ENCODE measurements at regions not wholly inside any gene's neighbourhood (a gene's known extent, or its start where the extent isn't known, plus 50 kb on each side); places are given as distances from the start of the nearest gene placed in this dataset.

DNA sequence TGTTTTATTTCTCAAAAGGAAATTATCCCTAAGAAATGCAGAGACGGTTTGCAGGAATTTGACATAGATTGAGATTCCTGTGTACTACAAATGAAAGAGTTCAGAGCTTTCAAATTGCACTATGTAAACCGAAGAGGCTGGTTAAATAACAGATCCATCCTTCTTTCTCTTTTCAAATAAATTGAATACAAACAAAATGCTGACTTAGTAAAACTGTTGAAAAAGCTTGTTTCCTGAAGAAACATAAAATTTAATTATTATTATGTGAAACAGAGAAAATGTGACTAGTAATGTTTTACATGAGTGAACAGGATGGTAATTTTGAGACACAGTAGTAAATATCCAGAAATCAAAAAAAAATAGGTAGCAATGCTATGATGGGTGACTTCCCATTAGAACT, 441.2 kb downstream of the LRRIQ3 start:
- H3K4me1 ChIP-seq (ENCODE audit: control insufficient read depth in 2 of 2, insufficient read depth in 2 of 2, low read length in 2 of 2): no peaks in the 10 kb centered on the region
- no peaks in the 10 kb centered on the region for H3K27me3 ChIP-seq (ENCODE audit: control insufficient read depth in 2 of 2, insufficient read depth in 2 of 2, low read length in 2 of 2)
- H3K9ac ChIP-seq (ENCODE audit: low read depth in 1 of 2, low read length in 2 of 2): no peak overlapping the region
- H3K4me3 ChIP-seq (ENCODE audit: low read length in 2 of 2): no peak overlapping the region
- H3K36me3 ChIP-seq (ENCODE audit: control insufficient read depth in 2 of 2, insufficient read depth in 2 of 2, low read length in 2 of 2): no peaks in the 10 kb centered on the region
- no peaks in the 10 kb centered on the region for H3K9me3 ChIP-seq (ENCODE audit: control insufficient read depth in 2 of 2, low read length in 2 of 2)
- no peak overlapping the region for H3K27ac ChIP-seq (ENCODE audit: low read depth in 2 of 2, low read length in 2 of 2)

DNA sequence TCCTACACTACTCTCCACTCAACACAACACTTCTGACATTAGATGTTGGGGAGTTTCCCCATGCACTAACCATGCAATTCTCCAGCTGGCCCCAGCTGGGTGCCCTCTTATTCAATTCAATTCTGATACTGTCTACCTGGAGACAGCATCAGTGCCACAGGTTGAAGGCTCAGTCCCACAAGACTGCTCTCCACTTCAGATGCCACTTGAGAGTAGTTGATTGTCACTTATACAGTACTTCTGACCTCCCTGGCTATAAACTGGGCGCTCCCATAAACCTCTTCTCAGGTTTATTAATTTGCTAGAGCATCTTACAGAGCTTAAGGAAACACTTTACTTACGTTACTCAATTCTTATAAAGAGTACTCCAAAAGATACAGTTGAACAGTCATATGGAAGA, 442.3 kb downstream of the LRRIQ3 start:
- Histone ChIP-seq H3K36me3 (ENCODE audit: control insufficient read depth in 2 of 2, insufficient read depth in 2 of 2, low read length in 2 of 2) (no peaks in the 10 kb centered on the region), H3K9ac (ENCODE audit: low read depth in 1 of 2, low read length in 2 of 2) (no peak overlapping the region), H3K4me3 (ENCODE audit: low read length in 2 of 2) (no peak overlapping the region), H3K9me3 (ENCODE audit: control insufficient read depth in 2 of 2, low read length in 2 of 2) (no peaks in the 10 kb centered on the region), H3K27ac (ENCODE audit: low read depth in 2 of 2, low read length in 2 of 2) (no peak overlapping the region), H3K27me3 (ENCODE audit: control insufficient read depth in 2 of 2, insufficient read depth in 2 of 2, low read length in 2 of 2) (no peaks in the 10 kb centered on the region), H3K4me1 (ENCODE audit: control insufficient read depth in 2 of 2, insufficient read depth in 2 of 2, low read length in 2 of 2) (no peaks in the 10 kb centered on the region)

DNA sequence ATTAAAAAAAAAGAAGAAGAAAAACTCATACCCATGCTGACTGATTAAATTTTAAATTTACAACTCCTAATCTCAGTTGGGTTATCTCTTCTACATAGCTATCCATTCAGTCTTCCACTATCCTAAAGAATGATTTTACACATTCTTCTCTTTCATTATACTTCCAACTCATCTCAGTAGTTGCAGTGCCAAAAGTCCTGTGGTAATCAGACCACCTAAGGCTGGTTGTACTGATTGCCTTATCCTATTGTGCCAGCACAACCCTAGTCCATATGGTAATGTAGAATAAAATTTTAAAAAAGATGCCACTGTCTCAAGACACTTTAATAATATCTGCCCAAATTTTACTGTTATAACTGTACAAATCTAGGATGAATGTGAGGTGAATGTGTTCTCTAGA, 448.0 kb downstream of the LRRIQ3 start:
- Histone ChIP-seq H3K27ac (ENCODE audit: low read depth in 2 of 2, low read length in 2 of 2) (no peak overlapping the region), H3K4me1 (ENCODE audit: control insufficient read depth in 2 of 2, insufficient read depth in 2 of 2, low read length in 2 of 2) (no peaks in the 10 kb centered on the region)

DNA sequence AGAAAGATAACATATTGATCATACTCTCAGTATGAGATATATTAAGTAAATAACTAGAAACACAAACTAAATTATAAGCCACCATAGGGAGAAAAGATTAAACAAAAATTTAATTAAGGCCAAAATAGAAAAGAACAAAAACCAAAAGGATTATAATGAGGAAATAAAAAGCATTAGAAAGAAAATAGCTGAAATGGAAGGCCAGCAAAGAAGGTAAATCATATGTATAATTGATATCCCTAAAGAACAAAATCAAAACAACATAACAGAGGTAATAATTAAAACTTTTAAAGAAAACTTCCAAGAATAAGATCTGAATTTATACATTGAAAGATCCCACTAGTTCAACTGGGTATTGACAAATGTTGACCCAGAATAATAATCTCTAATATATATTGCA, 453.0 kb downstream of the LRRIQ3 start:
- Histone ChIP-seq H3K4me3 (ENCODE audit: low read length in 2 of 2) (no peak overlapping the region), H3K9me3 (ENCODE audit: control insufficient read depth in 2 of 2, low read length in 2 of 2) (peaks cover 0 to 2% of the 10 kb centered on the region in 2 donors), H3K36me3 (ENCODE audit: control insufficient read depth in 2 of 2, insufficient read depth in 2 of 2, low read length in 2 of 2) (no peaks in the 10 kb centered on the region), H3K27ac (ENCODE audit: low read depth in 2 of 2, low read length in 2 of 2) (no peak overlapping the region), H3K4me1 (ENCODE audit: control insufficient read depth in 2 of 2, insufficient read depth in 2 of 2, low read length in 2 of 2) (no peaks in the 10 kb centered on the region), H3K9ac (ENCODE audit: low read depth in 1 of 2, low read length in 2 of 2) (no peak overlapping the region), H3K27me3 (ENCODE audit: control insufficient read depth in 2 of 2, insufficient read depth in 2 of 2, low read length in 2 of 2) (no peaks in the 10 kb centered on the region)

More for the DNA sequence above, 448.0 kb downstream of the LRRIQ3 start:
- Histone ChIP-seq H3K9ac (ENCODE audit: low read depth in 1 of 2, low read length in 2 of 2) (no peak overlapping the region), H3K9me3 (ENCODE audit: control insufficient read depth in 2 of 2, low read length in 2 of 2) (peaks cover 0 to 2% of the 10 kb centered on the region in 2 donors), H3K4me3 (ENCODE audit: low read length in 2 of 2) (no peak overlapping the region), H3K36me3 (ENCODE audit: control insufficient read depth in 2 of 2, insufficient read depth in 2 of 2, low read length in 2 of 2) (no peaks in the 10 kb centered on the region), H3K27me3 (ENCODE audit: control insufficient read depth in 2 of 2, insufficient read depth in 2 of 2, low read length in 2 of 2) (no peaks in the 10 kb centered on the region)

DNA sequence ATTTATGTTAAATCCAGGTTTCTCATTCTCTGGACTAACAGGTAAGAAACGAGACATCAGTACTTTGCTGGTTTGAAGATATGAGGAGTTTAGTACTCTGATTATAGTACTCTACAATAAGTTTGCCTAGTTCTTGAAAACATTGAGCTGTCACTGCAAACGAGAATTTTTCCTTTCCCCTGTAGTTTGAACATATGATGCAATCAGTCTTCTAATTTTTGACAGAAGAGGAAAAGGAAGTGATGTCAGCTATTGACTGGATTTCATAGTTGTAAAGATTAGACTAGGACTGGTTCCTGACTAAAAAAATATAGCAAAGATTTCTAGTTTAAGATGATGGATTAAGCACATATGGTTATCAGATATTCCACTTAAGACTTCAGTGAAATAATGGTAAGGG, 461.9 kb downstream of the LRRIQ3 start:
- no peaks in the 10 kb centered on the region for H3K4me1 ChIP-seq (ENCODE audit: control insufficient read depth in 2 of 2, insufficient read depth in 2 of 2, low read length in 2 of 2)
- no peak overlapping the region for H3K4me3 ChIP-seq (ENCODE audit: low read length in 2 of 2)
- H3K27me3 ChIP-seq (ENCODE audit: control insufficient read depth in 2 of 2, insufficient read depth in 2 of 2, low read length in 2 of 2): no peaks in the 10 kb centered on the region
- H3K27ac ChIP-seq (ENCODE audit: low read depth in 2 of 2, low read length in 2 of 2): no peak overlapping the region
- H3K9ac ChIP-seq (ENCODE audit: low read depth in 1 of 2, low read length in 2 of 2): no peak overlapping the region
- no peaks in the 10 kb centered on the region for H3K9me3 ChIP-seq (ENCODE audit: control insufficient read depth in 2 of 2, low read length in 2 of 2)
- H3K36me3 ChIP-seq (ENCODE audit: control insufficient read depth in 2 of 2, insufficient read depth in 2 of 2, low read length in 2 of 2): no peaks in the 10 kb centered on the region

DNA sequence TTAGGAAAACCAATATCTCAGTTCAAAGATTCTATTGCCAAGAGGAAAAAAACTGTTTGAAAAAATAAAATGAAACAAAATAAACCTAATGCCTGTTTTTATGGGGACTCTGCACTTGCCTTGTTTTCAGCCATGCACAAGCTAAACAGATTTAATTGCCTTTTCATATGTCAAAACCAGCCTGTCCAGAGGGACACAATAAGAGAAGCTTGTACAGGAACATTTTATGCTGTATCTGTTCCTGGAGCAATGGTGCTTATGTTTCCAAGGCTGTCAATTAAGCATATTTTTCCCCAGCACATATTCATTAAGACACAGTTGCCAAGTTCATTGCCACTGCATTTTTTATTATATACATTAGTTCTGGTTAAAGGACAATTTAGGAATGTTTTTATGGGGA, 470.9 kb downstream of the LRRIQ3 start:
- H3K9ac ChIP-seq (ENCODE audit: low read depth in 1 of 2, low read length in 2 of 2): no peak overlapping the region
- H3K36me3 ChIP-seq (ENCODE audit: control insufficient read depth in 2 of 2, insufficient read depth in 2 of 2, low read length in 2 of 2): no peaks in the 10 kb centered on the region
- no peak overlapping the region for H3K4me3 ChIP-seq (ENCODE audit: low read length in 2 of 2)
- no peaks in the 10 kb centered on the region for H3K27me3 ChIP-seq (ENCODE audit: control insufficient read depth in 2 of 2, insufficient read depth in 2 of 2, low read length in 2 of 2)
- H3K4me1 ChIP-seq (ENCODE audit: control insufficient read depth in 2 of 2, insufficient read depth in 2 of 2, low read length in 2 of 2): peaks cover 0 to 3% of the 10 kb centered on the region in 2 donors
- H3K27ac ChIP-seq (ENCODE audit: low read depth in 2 of 2, low read length in 2 of 2): no peak overlapping the region
- no peaks in the 10 kb centered on the region for H3K9me3 ChIP-seq (ENCODE audit: control insufficient read depth in 2 of 2, low read length in 2 of 2)

DNA sequence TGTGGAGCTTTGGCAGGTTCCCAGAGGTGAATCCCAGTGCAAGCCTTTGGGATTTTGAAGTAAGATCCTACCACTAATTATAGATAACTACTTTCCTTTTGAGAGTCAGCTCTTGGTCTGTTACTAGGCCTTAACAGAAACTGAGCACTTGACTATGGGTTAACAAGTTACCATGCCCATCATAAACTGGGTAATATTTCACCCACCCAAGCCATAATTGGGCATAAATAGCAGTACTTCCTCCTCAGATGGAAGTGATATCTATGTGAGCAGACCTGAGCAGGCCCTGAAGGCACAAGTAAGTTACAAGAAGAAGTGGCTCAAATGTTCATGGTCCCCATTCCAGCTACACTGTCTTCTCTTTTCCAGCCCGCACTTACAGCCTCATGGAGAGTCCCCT, 475.9 kb downstream of the LRRIQ3 start:
- H3K9ac ChIP-seq (ENCODE audit: low read depth in 1 of 2, low read length in 2 of 2): no peak overlapping the region
- no peaks in the 10 kb centered on the region for H3K27me3 ChIP-seq (ENCODE audit: control insufficient read depth in 2 of 2, insufficient read depth in 2 of 2, low read length in 2 of 2)
- H3K4me1 ChIP-seq (ENCODE audit: control insufficient read depth in 2 of 2, insufficient read depth in 2 of 2, low read length in 2 of 2): peaks cover 0 to 3% of the 10 kb centered on the region in 2 donors
- no peak overlapping the region for H3K27ac ChIP-seq (ENCODE audit: low read depth in 2 of 2, low read length in 2 of 2)
- no peak overlapping the region for H3K4me3 ChIP-seq (ENCODE audit: low read length in 2 of 2)
- no peaks in the 10 kb centered on the region for H3K36me3 ChIP-seq (ENCODE audit: control insufficient read depth in 2 of 2, insufficient read depth in 2 of 2, low read length in 2 of 2)
- no peaks in the 10 kb centered on the region for H3K9me3 ChIP-seq (ENCODE audit: control insufficient read depth in 2 of 2, low read length in 2 of 2)

DNA sequence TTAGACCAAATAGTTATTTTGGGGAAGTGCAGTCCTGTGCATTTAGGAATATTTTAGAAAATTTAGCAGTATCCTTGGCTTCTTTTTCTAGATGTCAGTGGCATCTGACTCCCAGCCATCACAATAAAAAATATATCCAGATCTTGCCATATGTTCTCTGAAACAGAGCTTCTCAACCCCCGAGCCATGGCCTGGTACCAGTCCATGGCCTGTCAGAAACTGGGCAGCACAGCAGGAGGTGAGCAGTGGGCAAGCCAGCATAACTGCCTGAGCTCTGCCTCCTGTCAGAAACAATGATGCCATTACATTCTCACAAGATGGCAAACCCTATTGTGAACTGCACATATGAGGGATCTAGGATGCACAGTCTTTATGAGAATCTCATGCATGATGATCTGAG, 480.0 kb downstream of the LRRIQ3 start:
- Histone ChIP-seq H3K27ac (ENCODE audit: low read depth in 2 of 2, low read length in 2 of 2) (no peak overlapping the region), H3K4me3 (ENCODE audit: low read length in 2 of 2) (no peak overlapping the region), H3K9ac (ENCODE audit: low read depth in 1 of 2, low read length in 2 of 2) (no peak overlapping the region), H3K4me1 (ENCODE audit: control insufficient read depth in 2 of 2, insufficient read depth in 2 of 2, low read length in 2 of 2) (peaks cover 0 to 3% of the 10 kb centered on the region in 2 donors), H3K36me3 (ENCODE audit: control insufficient read depth in 2 of 2, insufficient read depth in 2 of 2, low read length in 2 of 2) (no peaks in the 10 kb centered on the region), H3K27me3 (ENCODE audit: control insufficient read depth in 2 of 2, insufficient read depth in 2 of 2, low read length in 2 of 2) (no peaks in the 10 kb centered on the region), H3K9me3 (ENCODE audit: control insufficient read depth in 2 of 2, low read length in 2 of 2) (no peaks in the 10 kb centered on the region)

DNA sequence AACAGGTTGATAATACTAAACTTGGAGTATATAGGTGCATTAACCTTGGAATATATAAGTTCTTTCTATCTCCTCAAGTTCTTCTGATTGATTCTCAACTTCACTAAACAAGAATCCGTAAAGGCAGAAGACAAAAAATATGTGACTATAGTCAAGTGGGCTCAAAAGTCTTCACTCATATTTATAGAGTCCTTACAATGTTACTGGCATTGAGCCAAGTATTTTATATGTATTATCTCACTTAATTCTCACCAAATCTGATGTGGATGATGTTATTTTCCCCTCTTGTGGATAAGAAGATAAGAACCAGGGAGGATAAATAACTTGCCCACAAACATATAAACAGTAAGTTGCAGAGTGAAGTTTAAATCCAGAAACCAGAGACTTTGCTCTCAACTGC, 486.9 kb downstream of the LRRIQ3 start:
- no peaks in the 10 kb centered on the region for H3K36me3 ChIP-seq (ENCODE audit: control insufficient read depth in 2 of 2, insufficient read depth in 2 of 2, low read length in 2 of 2)
- H3K27ac ChIP-seq (ENCODE audit: low read depth in 2 of 2, low read length in 2 of 2): no peak overlapping the region
- no peaks in the 10 kb centered on the region for H3K4me1 ChIP-seq (ENCODE audit: control insufficient read depth in 2 of 2, insufficient read depth in 2 of 2, low read length in 2 of 2)
- no peaks in the 10 kb centered on the region for H3K27me3 ChIP-seq (ENCODE audit: control insufficient read depth in 2 of 2, insufficient read depth in 2 of 2, low read length in 2 of 2)
- no peak overlapping the region for H3K9ac ChIP-seq (ENCODE audit: low read depth in 1 of 2, low read length in 2 of 2)
- no peaks in the 10 kb centered on the region for H3K9me3 ChIP-seq (ENCODE audit: control insufficient read depth in 2 of 2, low read length in 2 of 2)
- H3K4me3 ChIP-seq (ENCODE audit: low read length in 2 of 2): no peak overlapping the region

DNA sequence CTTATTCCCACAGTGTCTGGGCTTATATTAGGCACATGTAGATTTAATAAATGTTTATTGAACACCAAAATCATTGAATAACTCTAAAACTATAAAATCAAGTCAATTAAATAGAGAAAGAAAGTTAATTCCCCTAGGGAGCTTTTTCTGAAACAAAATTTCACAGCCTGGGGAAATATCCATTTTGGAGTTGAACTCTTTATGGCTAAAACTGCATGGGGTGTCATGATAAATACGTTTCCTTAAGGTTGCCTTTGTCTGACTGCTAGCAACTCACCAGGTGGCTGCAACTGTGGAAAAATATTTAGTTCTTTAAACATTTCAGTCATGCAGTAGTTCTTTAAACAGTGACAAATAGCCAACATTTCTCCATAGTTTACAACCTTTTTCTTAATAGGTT, 496.1 kb downstream of the LRRIQ3 start:
- Histone ChIP-seq H3K9me3 (ENCODE audit: control insufficient read depth in 2 of 2, low read length in 2 of 2) (no peaks in the 10 kb centered on the region), H3K4me1 (ENCODE audit: control insufficient read depth in 2 of 2, insufficient read depth in 2 of 2, low read length in 2 of 2) (no peaks in the 10 kb centered on the region), H3K36me3 (ENCODE audit: control insufficient read depth in 2 of 2, insufficient read depth in 2 of 2, low read length in 2 of 2) (no peaks in the 10 kb centered on the region), H3K4me3 (ENCODE audit: low read length in 2 of 2) (no peak overlapping the region), H3K27ac (ENCODE audit: low read depth in 2 of 2, low read length in 2 of 2) (no peak overlapping the region), H3K9ac (ENCODE audit: low read depth in 1 of 2, low read length in 2 of 2) (no peak overlapping the region), H3K27me3 (ENCODE audit: control insufficient read depth in 2 of 2, insufficient read depth in 2 of 2, low read length in 2 of 2) (no peaks in the 10 kb centered on the region)

DNA sequence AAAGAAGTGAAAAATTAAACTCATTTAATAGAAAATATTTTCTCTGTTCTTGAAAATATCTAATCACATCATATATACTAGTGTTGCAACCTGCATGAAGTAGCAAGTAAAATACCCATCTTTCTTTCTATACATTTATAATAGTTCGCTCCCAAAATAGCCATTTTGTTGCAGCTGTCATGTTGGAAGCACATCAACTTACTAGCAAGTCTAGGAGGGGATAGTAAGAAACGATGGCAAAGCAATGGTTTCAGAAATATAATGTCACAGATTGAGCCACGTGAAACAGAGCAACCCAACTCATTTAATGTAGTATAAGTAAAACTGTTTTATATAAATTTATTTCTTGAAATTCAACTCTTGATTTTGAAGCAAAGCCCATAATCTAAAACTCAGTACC, 521.8 kb downstream of the LRRIQ3 start:
- Histone ChIP-seq H3K27me3 (ENCODE audit: control insufficient read depth in 2 of 2, insufficient read depth in 2 of 2, low read length in 2 of 2) (no peaks in the 10 kb centered on the region), H3K4me1 (ENCODE audit: control insufficient read depth in 2 of 2, insufficient read depth in 2 of 2, low read length in 2 of 2) (no peaks in the 10 kb centered on the region), H3K27ac (ENCODE audit: low read depth in 2 of 2, low read length in 2 of 2) (no peak overlapping the region), H3K9me3 (ENCODE audit: control insufficient read depth in 2 of 2, low read length in 2 of 2) (no peaks in the 10 kb centered on the region), H3K4me3 (ENCODE audit: low read length in 2 of 2) (no peak overlapping the region), H3K9ac (ENCODE audit: low read depth in 1 of 2, low read length in 2 of 2) (no peak overlapping the region), H3K36me3 (ENCODE audit: control insufficient read depth in 2 of 2, insufficient read depth in 2 of 2, low read length in 2 of 2) (no peaks in the 10 kb centered on the region)

All from mucosa of rectum (tissue), 2 donors.